ENCODE measurements at regions not wholly inside any gene's neighbourhood (a gene's known extent, or its start where the extent isn't known, plus 50 kb on each side); places are given as distances from the start of the nearest gene placed in this dataset.

GRCh38 chr3:188940573-188940932 is 231.2 kb upstream of the TPRG1 start:
- H3K36me3 ChIP-seq (ENCODE audit: control insufficient read depth in 5 of 5, insufficient read depth in 5 of 5, low read length in 5 of 5) = no peaks in the 10 kb centered on the region
- H3K9ac ChIP-seq (ENCODE audit: low read length in 5 of 5) = no peak overlapping the region
- peak overlapping the region; percentile 57 for H3K27ac ChIP-seq (ENCODE audit: low read depth, low read length)
- H3K4me1 ChIP-seq (ENCODE audit: control insufficient read depth in 5 of 5, insufficient read depth in 5 of 5, low read length in 5 of 5) = peaks cover 5 to 47% (median 41%) of the 10 kb centered on the region in 5 donors
- no peak overlapping the region for H3K4me3 ChIP-seq (ENCODE audit: low read depth in 1 of 5, low read length in 5 of 5)
- H3K27me3 ChIP-seq (ENCODE audit: control insufficient read depth in 5 of 5, insufficient read depth in 4 of 5, low read length in 5 of 5) = no peaks in the 10 kb centered on the region
- H3K9me3 ChIP-seq (ENCODE audit: control insufficient read depth in 5 of 5, low read length in 5 of 5) = no peaks in the 10 kb centered on the region

GRCh38 chr3:188941103-188941502 is 230.7 kb upstream of the TPRG1 start:
- H3K27ac ChIP-seq (ENCODE audit: low read depth, low read length) = peak overlapping the region; percentile 57
- no peaks in the 10 kb centered on the region for H3K27me3 ChIP-seq (ENCODE audit: control insufficient read depth in 5 of 5, insufficient read depth in 4 of 5, low read length in 5 of 5)
- H3K36me3 ChIP-seq (ENCODE audit: control insufficient read depth in 5 of 5, insufficient read depth in 5 of 5, low read length in 5 of 5) = no peaks in the 10 kb centered on the region
- H3K4me1 ChIP-seq (ENCODE audit: control insufficient read depth in 5 of 5, insufficient read depth in 5 of 5, low read length in 5 of 5) = peaks cover 5 to 53% (median 43%) of the 10 kb centered on the region in 5 donors
- no peak overlapping the region for H3K4me3 ChIP-seq (ENCODE audit: low read depth in 1 of 5, low read length in 5 of 5)
- no peak overlapping the region for H3K9ac ChIP-seq (ENCODE audit: low read length in 5 of 5)
- H3K9me3 ChIP-seq (ENCODE audit: control insufficient read depth in 5 of 5, low read length in 5 of 5) = no peaks in the 10 kb centered on the region

- Histone ChIP-seq H3K27ac (ENCODE audit: low read depth, low read length) (peak overlapping the region; percentile 38), H3K9ac (ENCODE audit: low read length in 5 of 5) (no peak overlapping the region)
These were observed 229.6 kb upstream of the TPRG1 start for GRCh38 chr3:188942191-188942590.

GRCh38 chr3:188943591-188943990 is 228.2 kb upstream of the TPRG1 start:
- H3K9ac ChIP-seq (ENCODE audit: low read length in 5 of 5) = no peak overlapping the region
- no peak overlapping the region for H3K4me3 ChIP-seq (ENCODE audit: low read depth in 1 of 5, low read length in 5 of 5)
- peak overlapping the region; percentile 93 for H3K27ac ChIP-seq (ENCODE audit: low read depth, low read length)
- no peaks in the 10 kb centered on the region for H3K9me3 ChIP-seq (ENCODE audit: control insufficient read depth in 5 of 5, low read length in 5 of 5)
- peaks cover 7 to 70% (median 65%) of the 10 kb centered on the region in 5 donors for H3K4me1 ChIP-seq (ENCODE audit: control insufficient read depth in 5 of 5, insufficient read depth in 5 of 5, low read length in 5 of 5)
- H3K36me3 ChIP-seq (ENCODE audit: control insufficient read depth in 5 of 5, insufficient read depth in 5 of 5, low read length in 5 of 5) = no peaks in the 10 kb centered on the region
- H3K27me3 ChIP-seq (ENCODE audit: control insufficient read depth in 5 of 5, insufficient read depth in 4 of 5, low read length in 5 of 5) = no peaks in the 10 kb centered on the region

More at GRCh38 chr3:188942191-188942590, 229.6 kb upstream of the TPRG1 start:
- Histone ChIP-seq H3K4me1 (ENCODE audit: control insufficient read depth in 5 of 5, insufficient read depth in 5 of 5, low read length in 5 of 5) (peaks cover 5 to 64% (median 54%) of the 10 kb centered on the region in 5 donors), H3K9me3 (ENCODE audit: control insufficient read depth in 5 of 5, low read length in 5 of 5) (no peaks in the 10 kb centered on the region), H3K27me3 (ENCODE audit: control insufficient read depth in 5 of 5, insufficient read depth in 4 of 5, low read length in 5 of 5) (no peaks in the 10 kb centered on the region), H3K36me3 (ENCODE audit: control insufficient read depth in 5 of 5, insufficient read depth in 5 of 5, low read length in 5 of 5) (no peaks in the 10 kb centered on the region), H3K4me3 (ENCODE audit: low read depth in 1 of 5, low read length in 5 of 5) (no peak overlapping the region)

GRCh38 chr3:188944108-188944507 is 227.7 kb upstream of the TPRG1 start:
- peak overlapping the region; percentile 93 for H3K27ac ChIP-seq (ENCODE audit: low read depth, low read length)
- H3K4me3 ChIP-seq (ENCODE audit: low read depth in 1 of 5, low read length in 5 of 5) = no peak overlapping the region
- no peaks in the 10 kb centered on the region for H3K9me3 ChIP-seq (ENCODE audit: control insufficient read depth in 5 of 5, low read length in 5 of 5)
- no peak overlapping the region for H3K9ac ChIP-seq (ENCODE audit: low read length in 5 of 5)
- peaks cover 9 to 74% (median 70%) of the 10 kb centered on the region in 5 donors for H3K4me1 ChIP-seq (ENCODE audit: control insufficient read depth in 5 of 5, insufficient read depth in 5 of 5, low read length in 5 of 5)
- no peaks in the 10 kb centered on the region for H3K27me3 ChIP-seq (ENCODE audit: control insufficient read depth in 5 of 5, insufficient read depth in 4 of 5, low read length in 5 of 5)
- no peaks in the 10 kb centered on the region for H3K36me3 ChIP-seq (ENCODE audit: control insufficient read depth in 5 of 5, insufficient read depth in 5 of 5, low read length in 5 of 5)

GRCh38 chr3:188946351-188947240 is 225.2 kb upstream of the TPRG1 start:
- peak overlapping the region; percentile 54 to 83 (median 69) for H3K4me3 ChIP-seq (ENCODE audit: low read depth in 1 of 5, low read length in 5 of 5)
- H3K9ac ChIP-seq (ENCODE audit: low read length in 5 of 5) = peak overlapping the region; percentile 32 to 81 (median 50)

GRCh38 chr3:188947401-188948280 is 224.1 kb upstream of the TPRG1 start:
- Histone ChIP-seq H3K4me1 (ENCODE audit: control insufficient read depth in 5 of 5, insufficient read depth in 5 of 5, low read length in 5 of 5) (peaks cover 11 to 75% (median 69%) of the 10 kb centered on the region in 5 donors), H3K9ac (ENCODE audit: low read length in 5 of 5) (peak overlapping the region; percentile 56 to 83 (median 69)), H3K27ac (ENCODE audit: low read depth, low read length) (peak overlapping the region; percentile 93), H3K36me3 (ENCODE audit: control insufficient read depth in 5 of 5, insufficient read depth in 5 of 5, low read length in 5 of 5) (no peaks in the 10 kb centered on the region), H3K9me3 (ENCODE audit: control insufficient read depth in 5 of 5, low read length in 5 of 5) (no peaks in the 10 kb centered on the region), H3K4me3 (ENCODE audit: low read depth in 1 of 5, low read length in 5 of 5) (peak overlapping the region; percentile 54 to 83 (median 69)), H3K27me3 (ENCODE audit: control insufficient read depth in 5 of 5, insufficient read depth in 4 of 5, low read length in 5 of 5) (no peaks in the 10 kb centered on the region)

More at GRCh38 chr3:188946351-188947240, 225.2 kb upstream of the TPRG1 start:
- H3K27ac ChIP-seq (ENCODE audit: low read depth, low read length) = peak overlapping the region; percentile 93
- no peaks in the 10 kb centered on the region for H3K9me3 ChIP-seq (ENCODE audit: control insufficient read depth in 5 of 5, low read length in 5 of 5)
- no peaks in the 10 kb centered on the region for H3K36me3 ChIP-seq (ENCODE audit: control insufficient read depth in 5 of 5, insufficient read depth in 5 of 5, low read length in 5 of 5)
- H3K27me3 ChIP-seq (ENCODE audit: control insufficient read depth in 5 of 5, insufficient read depth in 4 of 5, low read length in 5 of 5) = no peaks in the 10 kb centered on the region
- H3K4me1 ChIP-seq (ENCODE audit: control insufficient read depth in 5 of 5, insufficient read depth in 5 of 5, low read length in 5 of 5) = peaks cover 11 to 75% (median 69%) of the 10 kb centered on the region in 5 donors

- Histone ChIP-seq H3K27ac (ENCODE audit: low read depth, low read length) (peak overlapping the region; percentile 93), H3K9me3 (ENCODE audit: control insufficient read depth in 5 of 5, low read length in 5 of 5) (no peaks in the 10 kb centered on the region), H3K4me3 (ENCODE audit: low read depth in 1 of 5, low read length in 5 of 5) (peak overlapping the region in 4 of 5 donors; percentile 54 to 72 (median 67)), H3K27me3 (ENCODE audit: control insufficient read depth in 5 of 5, insufficient read depth in 4 of 5, low read length in 5 of 5) (no peaks in the 10 kb centered on the region), H3K4me1 (ENCODE audit: control insufficient read depth in 5 of 5, insufficient read depth in 5 of 5, low read length in 5 of 5) (peaks cover 11 to 75% (median 64%) of the 10 kb centered on the region in 5 donors), H3K36me3 (ENCODE audit: control insufficient read depth in 5 of 5, insufficient read depth in 5 of 5, low read length in 5 of 5) (no peaks in the 10 kb centered on the region), H3K9ac (ENCODE audit: low read length in 5 of 5) (peak overlapping the region; percentile 56 to 83 (median 65))
These were observed 223.3 kb upstream of the TPRG1 start for GRCh38 chr3:188948281-188948996.

GRCh38 chr3:188948997-188949389 is 222.8 kb upstream of the TPRG1 start:
- Histone ChIP-seq H3K4me1 (ENCODE audit: control insufficient read depth in 5 of 5, insufficient read depth in 5 of 5, low read length in 5 of 5) (peaks cover 11 to 70% (median 59%) of the 10 kb centered on the region in 5 donors), H3K27ac (ENCODE audit: low read depth, low read length) (peak overlapping the region; percentile 93), H3K36me3 (ENCODE audit: control insufficient read depth in 5 of 5, insufficient read depth in 5 of 5, low read length in 5 of 5) (no peaks in the 10 kb centered on the region), H3K9ac (ENCODE audit: low read length in 5 of 5) (peak overlapping the region in 2 of 5 donors; percentile 56 to 83), H3K9me3 (ENCODE audit: control insufficient read depth in 5 of 5, low read length in 5 of 5) (no peaks in the 10 kb centered on the region), H3K27me3 (ENCODE audit: control insufficient read depth in 5 of 5, insufficient read depth in 4 of 5, low read length in 5 of 5) (no peaks in the 10 kb centered on the region), H3K4me3 (ENCODE audit: low read depth in 1 of 5, low read length in 5 of 5) (no peak overlapping the region)

Measured in subcutaneous abdominal adipose tissue (tissue), 5 donors.